Fibroblast of lung (primary cell): ENCODE measurements at regions not wholly inside any gene's neighbourhood (a gene's known extent, or its start where the extent isn't known, plus 50 kb on each side); places are given as distances from the start of the nearest gene placed in this dataset.

ENCODE experiments used
- DNase-seq, 2 donors: peaks; one replicate each; pipeline versions ENCODE4 v3.0.0 to v3.0.0-alpha.2; 2010; ENCODE audit warnings: low read depth in 2 of 2
- H2AFZ ChIP-seq: 2 replicates; pipeline ENCODE4 v1.5.1; 2012; ENCODE audit warnings: low read length, control low read depth, inconsistent platforms
- H3K27ac ChIP-seq: 2 replicates; pipeline ENCODE4 v1.5.1; 2011; ENCODE audit warnings: low read length, control low read depth; ENCODE audit not compliant: insufficient read depth
- H3K27me3 ChIP-seq: 2 replicates; pipeline ENCODE4 v1.5.1; 2011; ENCODE audit warnings: mild to moderate bottlenecking, low read length; ENCODE audit not compliant: control insufficient read depth, insufficient read depth
- H3K36me3 ChIP-seq: 2 replicates; pipeline ENCODE4 v1.5.1; 2011; ENCODE audit warnings: low read length; ENCODE audit not compliant: control insufficient read depth, insufficient read depth
- H3K4me1 ChIP-seq: 2 replicates; pipeline ENCODE4 v1.5.1; 2011; ENCODE audit warnings: low read length; ENCODE audit not compliant: control insufficient read depth, insufficient read depth; ENCODE audit errors: extremely low read depth
- H3K4me2 ChIP-seq: 2 replicates; pipeline ENCODE4 v1.5.1; 2011; ENCODE audit warnings: low read length, control low read depth; ENCODE audit not compliant: insufficient read depth; ENCODE audit errors: extremely low read depth
- H3K4me3 ChIP-seq, 4 experiments: fragments of 200-600 bp in 1 of 4; sonication (generic) in 1 of 4; replicated peaks in 1 of 4; 2 replicates each; pipeline ENCODE4 v1.5.1; 2011 to 2016; ENCODE audit warnings: low read length in 4 of 4, low read depth in 3 of 4, mild to moderate bottlenecking in 3 of 4, control low read depth in 2 of 4, inconsistent platforms in 1 of 4, mixed read lengths in 1 of 4; ENCODE audit not compliant: insufficient read depth in 1 of 4; ENCODE audit errors: control extremely low read depth in 1 of 4
- H3K79me2 ChIP-seq: 2 replicates; pipeline ENCODE4 v1.5.1; 2012; ENCODE audit warnings: mild to moderate bottlenecking, low read length, inconsistent platforms; ENCODE audit not compliant: control insufficient read depth, insufficient read depth
- H3K9ac ChIP-seq: 2 replicates; pipeline ENCODE4 v1.5.1; 2011; ENCODE audit warnings: mild to moderate bottlenecking, low read length, control low read depth; ENCODE audit not compliant: insufficient read depth
- H3K9me3 ChIP-seq: 2 replicates; pipeline ENCODE4 v1.5.1; 2012; ENCODE audit warnings: low read depth, low read length; ENCODE audit not compliant: control insufficient read depth, insufficient read depth
- H4K20me1 ChIP-seq: 2 replicates; pipeline ENCODE4 v1.5.1; 2011; ENCODE audit warnings: low read length; ENCODE audit not compliant: control insufficient read depth, insufficient read depth; ENCODE audit errors: extremely low read depth
- CTCF ChIP-seq, 2 donors: IDR thresholded peaks in 1 of 2; conservative IDR thresholded peaks in 1 of 2; 1 replicate in 1 of 2; 2 replicates in 1 of 2; pipeline ENCODE4 v1.5.1; 2011 to 2012; ENCODE audit warnings: low read length in 2 of 2, control low read depth in 1 of 2, inconsistent platforms in 1 of 2, low read depth in 1 of 2, mild to moderate bottlenecking in 1 of 2
- EZH2 ChIP-seq: IDR thresholded peaks from 2 replicates; pipeline ENCODE4 v1.5.1; 2012; ENCODE audit warnings: low read length, control low read depth, mild to moderate bottlenecking; ENCODE audit errors: missing control alignments

GRCh38 chr6:96381246-96381645 lies 140.4 kb upstream of the UFL1 start:
- Histone ChIP-seq H3K4me2 (no peak overlapping the region), H2AFZ (no peak overlapping the region), H3K4me1 (no peaks in the 10 kb centered on the region), H3K9me3 (no peaks in the 10 kb centered on the region), H3K79me2 (no peaks in the 10 kb centered on the region), H3K9ac (no peak overlapping the region), H3K27ac (no peak overlapping the region), H3K27me3 (no peaks in the 10 kb centered on the region), H3K36me3 (no peaks in the 10 kb centered on the region), H3K4me3 (no peak overlapping the region), H4K20me1 (no peaks in the 10 kb centered on the region)
- no peak for DNase-seq
- TF ChIP-seq CTCF (conservative IDR thresholded peaks at IDR 0.05 in 1 of 2, IDR thresholded peaks at IDR 0.05 in 1 of 2; ENCODE audit: low read depth in 1 of 2, low read length in 2 of 2) (no peak), EZH2 (no peak)

DNA sequence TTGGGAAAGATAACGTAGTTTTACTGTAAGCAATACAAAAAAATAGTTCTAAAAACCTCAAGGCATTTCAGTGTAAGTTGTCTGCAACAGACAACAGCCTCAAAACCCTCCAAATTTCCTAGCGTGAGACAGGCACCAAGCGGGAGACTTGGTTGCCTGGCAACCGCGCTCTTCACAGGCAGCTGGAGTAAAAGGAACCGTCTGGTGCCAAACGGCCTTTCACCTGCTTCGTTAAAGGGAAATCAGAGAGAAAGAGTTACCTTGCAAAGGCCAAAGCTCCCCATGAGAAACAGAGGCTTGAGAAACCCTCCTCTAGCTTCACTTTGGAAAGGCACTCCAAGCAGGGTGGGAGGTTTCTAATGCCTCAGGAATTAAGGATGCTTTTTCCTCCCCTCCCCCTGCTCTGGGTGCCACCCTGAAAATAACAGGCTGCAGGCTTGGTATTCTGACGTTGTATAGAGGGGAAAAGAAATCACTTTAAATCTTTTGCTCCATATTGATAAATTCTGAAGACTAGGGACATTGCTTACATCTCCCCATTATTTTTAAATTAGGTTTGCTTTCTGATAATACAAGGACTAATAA lies 129.7 kb upstream of the UFL1 start:
- no peaks in the 10 kb centered on the region for H3K4me1 ChIP-seq
- no peaks in the 10 kb centered on the region for H3K79me2 ChIP-seq
- no peak overlapping the region for H3K27ac ChIP-seq
- no peaks in the 10 kb centered on the region for H3K36me3 ChIP-seq
- peak in 1 of 2 donors; percentile 16 for DNase-seq
- no peak overlapping the region for H3K4me3 ChIP-seq
- no peak overlapping the region for H3K9ac ChIP-seq
- H3K27me3 ChIP-seq, result no peaks in the 10 kb centered on the region
- no peak overlapping the region for H2AFZ ChIP-seq
- no peak overlapping the region for H3K4me2 ChIP-seq
- H4K20me1 ChIP-seq, result no peaks in the 10 kb centered on the region
- TF ChIP-seq CTCF (conservative IDR thresholded peaks at IDR 0.05 in 1 of 2, IDR thresholded peaks at IDR 0.05 in 1 of 2; ENCODE audit: low read depth in 1 of 2, low read length in 2 of 2) (no peak), EZH2 (no peak)
- no peaks in the 10 kb centered on the region for H3K9me3 ChIP-seq

- peak in 1 of 2 donors; percentile 2 for DNase-seq
- Histone ChIP-seq H3K79me2 (no peaks in the 10 kb centered on the region), H4K20me1 (no peaks in the 10 kb centered on the region), H3K36me3 (no peaks in the 10 kb centered on the region), H3K9me3 (no peaks in the 10 kb centered on the region), H3K4me2 (no peak overlapping the region), H3K4me3 (no peak overlapping the region), H2AFZ (no peak overlapping the region), H3K9ac (no peak overlapping the region), H3K27me3 (no peaks in the 10 kb centered on the region), H3K27ac (no peak overlapping the region), H3K4me1 (no peaks in the 10 kb centered on the region)
- TF ChIP-seq CTCF (conservative IDR thresholded peaks at IDR 0.05 in 1 of 2, IDR thresholded peaks at IDR 0.05 in 1 of 2; ENCODE audit: low read depth in 1 of 2, low read length in 2 of 2), result no peak
- TF ChIP-seq EZH2, result no peak
Observed at GRCh38 chr6:96394727-96395126, 126.9 kb upstream of the UFL1 start.
